IMR-90 (cell line): ENCODE measurements at regions not wholly inside any gene's neighbourhood (a gene's known extent, or its start where the extent isn't known, plus 50 kb on each side); places are given as distances from the start of the nearest gene placed in this dataset.

Experiments
- ATAC-seq: fragments of 200-7000 bp; cut with Tn5 transposase; 2 replicates; pipeline ENCODE4 v1.9.1; 2020; ENCODE audit warnings: low read depth, mild to moderate bottlenecking, moderate library complexity
- BruUV-seq: library from RNA; stranded (reverse); fragments of 400-500 nt; replicated peaks from 2 replicates; lab custom pipeline; 2021; lab: Mats Ljungman, UMichigan
- CTCF ChIA-PET: fragments of 300-600 bp; formaldehyde crosslinking; extraction: SDS; loops from one replicate; lab custom pipeline; 2021; ENCODE audit warnings: antibody characterized with exemption; lab: Yijun Ruan, JAX
- POLR2A ChIA-PET: fragments of 300-600 bp; sonication (Branson Sonifier 250); formaldehyde crosslinking; loops from one replicate; lab custom pipeline; 2022; ENCODE audit warnings: antibody characterized with exemption; ENCODE audit not compliant: unreplicated experiment; lab: Charles Lee
- DNase-seq: peaks from one replicate; pipeline ENCODE4 v3.0.0; 2013
- H2AFZ ChIP-seq: replicated peaks from 2 replicates; pipeline ENCODE3; 2013; ENCODE audit warnings: low read length, mild to moderate bottlenecking; ENCODE audit not compliant: poor library complexity
- H2AK5ac ChIP-seq: 2 replicates; pipeline ENCODE4 v1.6.1; 2013; ENCODE audit warnings: low read depth, low read length, inconsistent platforms
- H2AK9ac ChIP-seq: replicated peaks from 2 replicates; pipeline ENCODE3; 2013; ENCODE audit warnings: mild to moderate bottlenecking, low read depth, low read length, moderate library complexity; ENCODE audit not compliant: poor library complexity
- H2BK120ac ChIP-seq: 2 replicates; pipeline ENCODE4 v1.6.1; 2013; ENCODE audit warnings: low read depth, low read length, inconsistent platforms
- H2BK15ac ChIP-seq: 3 replicates; pipeline ENCODE4 v1.6.1; 2013; ENCODE audit warnings: low read depth, low read length, inconsistent platforms
- H2BK20ac ChIP-seq: 2 replicates; pipeline ENCODE4 v1.6.1; 2013; ENCODE audit warnings: low read depth, mild to moderate bottlenecking, inconsistent platforms, low read length, moderate library complexity
- H2BK5ac ChIP-seq: 2 replicates; pipeline ENCODE4 v1.6.1; 2013; ENCODE audit warnings: mild to moderate bottlenecking, low read depth, low read length, inconsistent platforms; ENCODE audit not compliant: poor library complexity, severe bottlenecking
- H3K14ac ChIP-seq: replicated peaks from 2 replicates; pipeline ENCODE4 v1.6.1; 2013; ENCODE audit warnings: low read depth, low read length, inconsistent platforms
- H3K18ac ChIP-seq: 2 replicates; pipeline ENCODE4 v1.6.1; 2013; ENCODE audit warnings: low read depth, low read length, control low read depth
- H3K23ac ChIP-seq: 2 replicates; pipeline ENCODE4 v1.6.1; 2013; ENCODE audit warnings: low read depth, low read length, inconsistent platforms
- H3K27ac ChIP-seq: 2 replicates; pipeline ENCODE4 v1.5.1; 2013; ENCODE audit warnings: mild to moderate bottlenecking, control low read depth, low read length; ENCODE audit not compliant: insufficient read depth
- H3K27me3 ChIP-seq: 2 replicates; pipeline ENCODE4 v1.6.1; 2013; ENCODE audit warnings: low read length; ENCODE audit not compliant: control insufficient read depth, insufficient read depth
- H3K36me3 ChIP-seq: 2 replicates; pipeline ENCODE4 v1.6.1; 2013; ENCODE audit warnings: low read length, mixed read lengths; ENCODE audit not compliant: control insufficient read depth, insufficient read depth
- H3K4ac ChIP-seq: 2 replicates; pipeline ENCODE4 v1.6.1; 2013; ENCODE audit warnings: low read depth, low read length, inconsistent platforms
- H3K4me1 ChIP-seq: 2 replicates; pipeline ENCODE4 v1.6.1; 2013; ENCODE audit warnings: low read length, mixed read lengths; ENCODE audit not compliant: control insufficient read depth, insufficient read depth
- H3K4me2 ChIP-seq: 2 replicates; pipeline ENCODE4 v1.6.1; 2013; ENCODE audit warnings: low read depth, mild to moderate bottlenecking, control low read depth, low read length, moderate library complexity
- H3K4me3 ChIP-seq: 2 replicates; pipeline ENCODE4 v1.5.1; 2013; ENCODE audit warnings: low read depth, mild to moderate bottlenecking, control low read depth, low read length, moderate library complexity; ENCODE audit not compliant: insufficient read depth
- H3K56ac ChIP-seq: 2 replicates; pipeline ENCODE4 v1.6.1; 2013; ENCODE audit warnings: low read length, inconsistent platforms; ENCODE audit not compliant: insufficient read depth; ENCODE audit errors: extremely low read depth
- H3K79me1 ChIP-seq, 2 experiments: 2 replicates each; pipeline ENCODE4 v1.6.1; 2013; ENCODE audit warnings: low read length in 2 of 2, inconsistent platforms in 1 of 2, low read depth in 1 of 2
- H3K9ac ChIP-seq: 2 replicates; pipeline ENCODE4 v1.6.1; 2013; ENCODE audit warnings: low read depth, low read length, control low read depth
- H3K9me1 ChIP-seq: 2 replicates; pipeline ENCODE4 v1.6.1; 2013; ENCODE audit warnings: low read length, inconsistent platforms; ENCODE audit not compliant: insufficient read depth
- H3K9me3 ChIP-seq: 2 replicates; pipeline ENCODE4 v1.6.1; 2013; ENCODE audit warnings: low read length; ENCODE audit not compliant: control insufficient read depth, insufficient read depth
- H4K20me1 ChIP-seq: 2 replicates; pipeline ENCODE4 v1.6.1; 2013; ENCODE audit warnings: low read length, inconsistent platforms; ENCODE audit not compliant: insufficient read depth
- H4K5ac ChIP-seq: 2 replicates; pipeline ENCODE4 v1.6.1; 2013; ENCODE audit warnings: mild to moderate bottlenecking, low read depth, low read length, control low read depth
- H4K8ac ChIP-seq, 2 experiments: 2 replicates each; pipeline ENCODE4 v1.6.1; 2013; ENCODE audit warnings: low read depth in 2 of 2, low read length in 2 of 2, control low read depth in 1 of 2, inconsistent platforms in 1 of 2
- H4K91ac ChIP-seq: 2 replicates; pipeline ENCODE4 v1.6.1; 2013; ENCODE audit warnings: low read depth, low read length, inconsistent platforms; ENCODE audit not compliant: insufficient read depth
- BHLHE40 ChIP-seq: fragments of 150-350 bp; IDR thresholded peaks from 2 replicates; pipeline ENCODE4 v1.6.1; 2016; ENCODE audit warnings: mild to moderate bottlenecking, low read depth, low read length
- CEBPB ChIP-seq: IDR thresholded peaks from 2 replicates; pipeline ENCODE4 v1.6.1; 2012; ENCODE audit warnings: low read depth, low read length, improper control_type of control experiment
- CHD1 ChIP-seq: IDR thresholded peaks from 2 replicates; pipeline ENCODE4 v1.6.1; 2012; ENCODE audit warnings: low read depth, low read length, improper control_type of control experiment
- CTCF ChIP-seq: conservative IDR thresholded peaks from 2 replicates; pipeline ENCODE4 v1.5.1; 2012; ENCODE audit warnings: mild to moderate bottlenecking, low read depth, low read length, improper control_type of control experiment
- FOS ChIP-seq: fragments of 150-350 bp; IDR thresholded peaks from 2 replicates; pipeline ENCODE4 v1.6.1; 2016; ENCODE audit warnings: low read depth, low read length
- MAFK ChIP-seq: IDR thresholded peaks from 2 replicates; pipeline ENCODE4 v1.6.1; 2012; ENCODE audit warnings: low read depth, low read length, improper control_type of control experiment
- MAZ ChIP-seq: IDR thresholded peaks from 2 replicates; pipeline ENCODE4 v1.6.1; 2012; ENCODE audit warnings: low read depth, mild to moderate bottlenecking, low read length, improper control_type of control experiment, moderate library complexity, borderline replicate concordance
- MXI1 ChIP-seq: IDR thresholded peaks from 2 replicates; pipeline ENCODE4 v1.6.1; 2012; ENCODE audit warnings: low read depth, mild to moderate bottlenecking, low read length, moderate library complexity, borderline replicate concordance
- NFE2L2 ChIP-seq: fragments of 150-350 bp; IDR thresholded peaks from 2 replicates; pipeline ENCODE4 v1.6.1; 2016; ENCODE audit warnings: low read depth, mild to moderate bottlenecking, low read length
- POLR2A ChIP-seq: IDR thresholded peaks from 2 replicates; pipeline ENCODE4 v1.6.1; 2012; ENCODE audit warnings: mild to moderate bottlenecking, low read depth, low read length
- RAD21 ChIP-seq: IDR thresholded peaks from 2 replicates; pipeline ENCODE4 v1.6.1; 2012; ENCODE audit warnings: low read length, improper control_type of control experiment
- RCOR1 ChIP-seq: IDR thresholded peaks from 2 replicates; pipeline ENCODE4 v1.6.1; 2012; ENCODE audit warnings: mild to moderate bottlenecking, low read length, improper control_type of control experiment; ENCODE audit not compliant: insufficient replicate concordance
- RFX5 ChIP-seq: IDR thresholded peaks from 2 replicates; pipeline ENCODE4 v1.8.0; 2012; ENCODE audit warnings: low read depth, mild to moderate bottlenecking, low read length, moderate library complexity
- SMC3 ChIP-seq: fragments of 150-350 bp; IDR thresholded peaks from 2 replicates; pipeline ENCODE4 v1.6.1; 2016; ENCODE audit warnings: low read depth, mild to moderate bottlenecking, antibody characterized with exemption, low read length, moderate library complexity
- WGBS, 2 experiments: methylation state at CpG; one replicate each; pipeline versions ENCODE4 v1.1.5 to v1.1.7; 2013; ENCODE audit warnings: missing lambda C conversion rate in 2 of 2; ENCODE audit not compliant: insufficient read length in 1 of 2; ENCODE audit errors: extremely low coverage in 2 of 2; 5-methylcytosine and 5-hydroxymethylcytosine counted together
- dilution Hi-C: fragments of 300-500 bp; cut with HindIII; formaldehyde crosslinking; loops from one replicate; pipeline ENCODE4 v1.14.3; 2018; ENCODE audit warnings: low sequenced_read_pairs; ENCODE audit not compliant: unreplicated experiment
- in situ Hi-C: fragments of 300-500 bp; cut with MboI; formaldehyde crosslinking; loops from 3 replicates; pipeline ENCODE4 v1.14.3; 2019; ENCODE audit warnings: low sequenced_read_pairs, inconsistent platforms, mixed read lengths
- intact Hi-C: fragments of 100-400 bp; cut with micrococcal nuclease; formaldehyde crosslinking; loops from 2 replicates; pipeline ENCODE4 v1.10.0; 2022
- TF ChIP-seq, protein P1 (sequence below): fragments of 150-350 bp; IDR thresholded peaks from 2 replicates; pipeline ENCODE4 v1.6.1; 2017; ENCODE audit warnings: mild to moderate bottlenecking, antibody characterized with exemption, low read length, low read depth

GRCh38 chr15:60137711-60138396, 133.7 kb downstream of the FOXB1 start:
- Histone ChIP-seq H3K14ac (no peak overlapping the region), H3K18ac (no peak overlapping the region), H3K56ac (no peak overlapping the region), H3K4me1 (no peaks in the 10 kb centered on the region), H3K23ac (no peak overlapping the region), H3K4ac (no peak overlapping the region), H4K5ac (no peak overlapping the region), H2AFZ (no peak overlapping the region), H2BK120ac (no peak overlapping the region), H4K20me1 (no peaks in the 10 kb centered on the region), H3K27ac (no peak overlapping the region), H3K36me3 (no peaks in the 10 kb centered on the region), H3K79me1 (no peaks in the 10 kb centered on the region), H3K9me1 (no peaks in the 10 kb centered on the region), H4K91ac (no peak overlapping the region), H2BK20ac (no peak overlapping the region), H2AK5ac (no peak overlapping the region), H3K9me3 (no peaks in the 10 kb centered on the region), H3K4me2 (no peak overlapping the region), H4K8ac (no peak overlapping the region), H3K4me3 (no peak overlapping the region), H2AK9ac (no peak overlapping the region), H3K9ac (no peak overlapping the region), H2BK15ac (no peak overlapping the region), H2BK5ac (no peak overlapping the region), H3K27me3 (peaks cover 5% of the 10 kb centered on the region)
- in situ Hi-C loops = no loop called here
- BruUV-seq = no TSS peak
- CTCF ChIA-PET = interaction anchor here (1.8 kb wide), 1 partner anchor 11 kb away, joined by 6 read pairs; no protein-coding TSS in a partner anchor
- no peak for ATAC-seq
- dilution Hi-C loops = no loop called here
- intact Hi-C loops = no loop called here
- TF ChIP-seq POLR2A (no peak), RFX5 (no peak), CHD1 (no peak), NFE2L2 (no peak), BHLHE40 (no peak), MAFK (no peak), CTCF (no peak), MXI1 (no peak), RCOR1 (no peak), RAD21 (no peak), FOS (no peak), SMC3 (no peak), CEBPB (no peak), MAZ (no peak)
- TF ChIP-seq, protein P1, sequence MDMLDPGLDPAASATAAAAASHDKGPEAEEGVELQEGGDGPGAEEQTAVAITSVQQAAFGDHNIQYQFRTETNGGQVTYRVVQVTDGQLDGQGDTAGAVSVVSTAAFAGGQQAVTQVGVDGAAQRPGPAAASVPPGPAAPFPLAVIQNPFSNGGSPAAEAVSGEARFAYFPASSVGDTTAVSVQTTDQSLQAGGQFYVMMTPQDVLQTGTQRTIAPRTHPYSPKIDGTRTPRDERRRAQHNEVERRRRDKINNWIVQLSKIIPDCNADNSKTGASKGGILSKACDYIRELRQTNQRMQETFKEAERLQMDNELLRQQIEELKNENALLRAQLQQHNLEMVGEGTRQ = no peak
- 0% methylated on average over 1 of the region's 5 CpGs; no CpG with 5 or more reads in 1 of the 2 experiments for WGBS, 2 experiments
- POLR2A ChIA-PET = no interaction called here
- no peak for DNase-seq
